Ovary (tissue), 7 donors: ENCODE measurements at regions not wholly inside any gene's neighbourhood (a gene's known extent, or its start where the extent isn't known, plus 50 kb on each side); places are given as distances from the start of the nearest gene placed in this dataset.

Experiments used
- DNase-seq, 5 donors: peaks; one replicate each; pipeline ENCODE4 v3.0.0-alpha.2; 2019 to 2020
- H3K27ac ChIP-seq, 2 donors: fragments of 200-600 bp; one replicate each; pipeline versions ENCODE4 v1.5.1 to v1.8.0; 2019 to 2022
- H3K27me3 ChIP-seq: fragments of 200-600 bp; one replicate; pipeline ENCODE4 v1.8.0; 2022
- H3K36me3 ChIP-seq: fragments of 200-600 bp; sonication (generic); one replicate; pipeline ENCODE4 v1.5.1; 2019
- H3K4me1 ChIP-seq: one replicate; pipeline ENCODE4 v1.8.1; 2013; ENCODE audit warnings: mild to moderate bottlenecking, moderate library complexity; ENCODE audit not compliant: insufficient read depth
- H3K4me3 ChIP-seq: fragments of 200-600 bp; sonication (generic); one replicate; pipeline ENCODE4 v1.5.1; 2017
- H3K9me3 ChIP-seq, 2 donors: fragments of 200-600 bp in 1 of 2; sonication (generic) in 1 of 2; one replicate each; pipeline versions ENCODE4 v1.5.1 to v1.8.1; 2013 to 2019; ENCODE audit warnings: mild to moderate bottlenecking in 1 of 2, moderate library complexity in 1 of 2
- EP300 ChIP-seq: sonication (generic); formaldehyde crosslinking; IDR thresholded peaks from one replicate; pipeline ENCODE4 v1.6.1; 2017; ENCODE audit warnings: antibody characterized with exemption
- POLR2A ChIP-seq: fragments of 450-650 bp; IDR thresholded peaks from one replicate; pipeline ENCODE4 v1.6.1; 2017; ENCODE audit warnings: antibody characterized with exemption, mild to moderate bottlenecking, moderate library complexity
- WGBS, 3 donors: extraction: QIAGEN DNeasy Blood & Tissue Kit in 1 of 3; methylation state at CpG; one replicate each; pipeline versions ENCODE4 v1.1.5 to v1.1.7; 2013 to 2017; 5-methylcytosine and 5-hydroxymethylcytosine counted together
- intact Hi-C, 4 donors: fragments of 100-400 bp; cut with DNase I; formaldehyde crosslinking; loops; one replicate each; pipeline versions ENCODE4 v1.11.0 to v1.15.1; 2022 to 2023
- TF ChIP-seq, protein P1 (sequence below), 3 donors: fragments of 450-650 bp in 2 of 3; fragments of 200-600 bp in 1 of 3; IDR thresholded peaks; one replicate each; pipeline versions ENCODE4 v1.5.1 to v1.8.0; 2016 to 2022; ENCODE audit warnings: antibody characterized with exemption in 3 of 3, mild to moderate bottlenecking in 1 of 3
- donor health status: DM: no; HTN: no; CAD: no; lungs with moderate emphysema.
- donor health status: DM: no; HTN: no; CAD: no.
- donor health status: Bipolar disorder and iron deficiency.
- donor health status: DM: no; HTN: no; CAD: no.
- donor health status: DM: yes; HTN: yes; CAD: no.

DNA sequence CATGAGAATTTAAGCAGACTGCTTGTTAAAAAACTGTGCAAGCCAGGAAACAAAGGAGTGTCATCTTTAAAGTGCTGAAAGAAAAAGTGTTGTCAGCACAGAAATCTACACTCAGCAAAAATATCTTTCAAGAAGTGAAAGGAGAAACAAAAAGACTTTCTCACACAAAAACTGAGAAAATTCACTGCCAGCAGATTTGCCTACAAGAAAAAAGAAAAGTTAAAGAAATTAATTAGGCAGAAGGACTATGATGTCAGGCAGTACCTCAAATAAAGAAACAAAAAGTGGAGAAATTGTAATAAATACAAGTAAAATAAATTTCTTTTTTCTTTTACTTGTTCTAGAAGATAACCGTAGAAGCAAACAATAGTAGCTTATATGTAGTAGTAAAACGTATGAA is 171.6 kb upstream of the CEP162 start:
- WGBS, 3 donors: 78 to 80% (median 80%) methylated on average over 2 of the region's 2 CpGs
- Histone ChIP-seq H3K27me3 (no peaks in the 10 kb centered on the region), H3K4me3 (no peak overlapping the region), H3K9me3 (no peaks in the 10 kb centered on the region), H3K36me3 (no peaks in the 10 kb centered on the region), H3K4me1 (no peaks in the 10 kb centered on the region), H3K27ac (no peak overlapping the region)
- intact Hi-C loops: no loop called here
- TF ChIP-seq, protein P1, sequence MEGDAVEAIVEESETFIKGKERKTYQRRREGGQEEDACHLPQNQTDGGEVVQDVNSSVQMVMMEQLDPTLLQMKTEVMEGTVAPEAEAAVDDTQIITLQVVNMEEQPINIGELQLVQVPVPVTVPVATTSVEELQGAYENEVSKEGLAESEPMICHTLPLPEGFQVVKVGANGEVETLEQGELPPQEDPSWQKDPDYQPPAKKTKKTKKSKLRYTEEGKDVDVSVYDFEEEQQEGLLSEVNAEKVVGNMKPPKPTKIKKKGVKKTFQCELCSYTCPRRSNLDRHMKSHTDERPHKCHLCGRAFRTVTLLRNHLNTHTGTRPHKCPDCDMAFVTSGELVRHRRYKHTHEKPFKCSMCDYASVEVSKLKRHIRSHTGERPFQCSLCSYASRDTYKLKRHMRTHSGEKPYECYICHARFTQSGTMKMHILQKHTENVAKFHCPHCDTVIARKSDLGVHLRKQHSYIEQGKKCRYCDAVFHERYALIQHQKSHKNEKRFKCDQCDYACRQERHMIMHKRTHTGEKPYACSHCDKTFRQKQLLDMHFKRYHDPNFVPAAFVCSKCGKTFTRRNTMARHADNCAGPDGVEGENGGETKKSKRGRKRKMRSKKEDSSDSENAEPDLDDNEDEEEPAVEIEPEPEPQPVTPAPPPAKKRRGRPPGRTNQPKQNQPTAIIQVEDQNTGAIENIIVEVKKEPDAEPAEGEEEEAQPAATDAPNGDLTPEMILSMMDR (IDR thresholded peaks at IDR 0.05): no peak
- TF ChIP-seq EP300 (no peak), POLR2A (no peak)
- no peak for DNase-seq

DNA sequence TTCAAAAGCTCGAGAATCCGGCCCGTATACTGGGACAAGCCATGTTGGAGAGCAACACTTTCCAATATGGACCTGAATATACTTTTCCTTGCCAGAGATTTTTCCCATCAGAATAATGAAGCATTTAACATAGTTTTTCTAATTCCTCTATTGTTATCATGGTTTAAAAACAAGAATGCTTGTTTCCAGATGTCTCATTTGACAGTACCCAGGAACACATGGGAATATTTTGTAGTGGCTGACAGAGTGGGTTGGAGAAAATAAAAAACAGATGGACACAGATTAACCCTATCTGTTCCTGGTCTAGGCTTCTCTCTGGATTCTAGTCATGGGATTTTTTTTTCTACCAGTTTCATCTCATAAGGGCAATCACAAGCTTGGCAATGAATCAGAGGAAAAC is 164.8 kb upstream of the CEP162 start:
- TF ChIP-seq EP300 (no peak), POLR2A (no peak)
- TF ChIP-seq, protein P1 (IDR thresholded peaks at IDR 0.05): no peak

DNA sequence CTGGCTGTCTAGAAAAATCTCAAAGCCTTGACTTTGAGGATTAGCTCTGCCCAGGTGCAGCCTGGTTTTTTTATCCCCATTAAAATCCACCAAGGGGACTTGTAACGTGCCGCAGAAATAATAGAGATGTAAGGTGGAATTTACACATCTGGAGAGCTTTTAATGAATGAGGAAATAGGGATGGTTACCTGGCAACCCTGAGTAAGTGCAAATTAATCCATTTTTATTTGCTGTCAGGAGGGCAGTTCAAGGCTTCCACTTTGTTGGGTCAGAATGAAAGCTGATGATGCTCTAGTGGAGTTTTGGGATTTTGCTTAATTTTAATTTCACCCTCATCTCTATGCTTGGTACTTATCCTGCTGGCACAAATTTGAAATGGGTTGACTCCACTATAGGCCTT is 163.4 kb upstream of the CEP162 start:
- TF ChIP-seq POLR2A (no peak), EP300 (no peak)
- TF ChIP-seq, protein P1 (IDR thresholded peaks at IDR 0.05): no peak
- H3K4me1 ChIP-seq: no peaks in the 10 kb centered on the region
- no peaks in the 10 kb centered on the region for H3K9me3 ChIP-seq
- WGBS, 3 donors: 61 to 70% (median 69%) methylated on average over 2 of the region's 2 CpGs
- no peaks in the 10 kb centered on the region for H3K27me3 ChIP-seq
- no peak for DNase-seq
- H3K36me3 ChIP-seq: no peaks in the 10 kb centered on the region
- intact Hi-C loops: no loop called here
- H3K27ac ChIP-seq: no peak overlapping the region
- no peak overlapping the region for H3K4me3 ChIP-seq

More for the DNA sequence above, 164.8 kb upstream of the CEP162 start:
- no peak overlapping the region for H3K4me3 ChIP-seq
- H3K27me3 ChIP-seq: no peaks in the 10 kb centered on the region
- no peaks in the 10 kb centered on the region for H3K36me3 ChIP-seq
- DNase-seq: no peak
- no peak overlapping the region for H3K27ac ChIP-seq
- no peaks in the 10 kb centered on the region for H3K4me1 ChIP-seq
- WGBS, 3 donors: 62% methylated on average over 3 of the region's 3 CpGs
- no peaks in the 10 kb centered on the region for H3K9me3 ChIP-seq
- intact Hi-C loops: no loop called here

DNA sequence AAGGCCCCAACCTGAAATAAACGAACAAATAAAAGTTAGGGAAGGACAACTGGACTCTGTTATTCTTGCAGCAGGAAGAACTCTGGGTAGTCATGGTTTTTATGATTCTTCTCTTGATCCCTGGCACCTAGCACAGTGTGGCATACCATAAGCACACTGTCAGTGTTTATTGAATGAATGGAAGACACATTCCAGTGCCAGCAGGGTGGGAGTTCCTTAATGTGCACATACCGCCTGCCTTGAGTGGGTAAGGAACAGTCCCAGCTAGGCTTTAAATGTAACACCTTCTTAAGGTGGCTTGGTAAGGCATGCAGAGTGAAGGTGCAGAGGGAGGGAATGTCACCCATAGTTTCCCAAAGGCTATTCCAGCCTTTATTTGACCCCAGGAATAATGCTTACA is 162.9 kb upstream of the CEP162 start:
- Histone ChIP-seq H3K36me3 (no peaks in the 10 kb centered on the region), H3K9me3 (no peaks in the 10 kb centered on the region), H3K4me3 (no peak overlapping the region), H3K27ac (no peak overlapping the region), H3K4me1 (no peaks in the 10 kb centered on the region), H3K27me3 (no peaks in the 10 kb centered on the region)
- intact Hi-C loops: no loop called here
- WGBS, 3 donors: 60 to 64% (median 61%) methylated on average over 2 of the region's 2 CpGs
- DNase-seq: no peak
- TF ChIP-seq POLR2A: no peak

DNA sequence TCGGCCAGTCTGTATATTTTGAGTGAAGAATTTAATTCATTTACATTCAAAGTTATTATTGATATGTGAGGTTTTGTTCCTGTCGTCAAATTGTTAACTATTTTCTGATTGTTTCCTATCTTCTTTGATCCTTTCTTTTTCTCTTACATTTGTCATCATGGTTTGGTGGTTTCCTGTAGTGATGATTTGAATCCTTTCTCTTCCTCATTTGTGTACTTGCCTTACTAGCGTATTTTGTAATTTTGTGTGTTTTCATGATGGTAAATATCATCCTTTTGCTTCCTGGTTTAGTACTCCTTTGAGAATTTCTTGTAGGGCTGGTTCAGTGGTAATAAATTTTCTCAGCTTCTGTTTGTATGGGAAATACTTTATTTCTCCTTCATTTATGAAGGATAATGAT is 151.7 kb upstream of the CEP162 start:
- Histone ChIP-seq H3K4me1 (no peaks in the 10 kb centered on the region), H3K4me3 (no peak overlapping the region), H3K9me3 (no peaks in the 10 kb centered on the region), H3K27ac (no peak overlapping the region), H3K27me3 (no peaks in the 10 kb centered on the region), H3K36me3 (no peaks in the 10 kb centered on the region)
- 83 to 90% (median 89%) methylated on average over 3 of the region's 3 CpGs for WGBS, 3 donors
- no peak for DNase-seq
- intact Hi-C loops: no loop called here
- TF ChIP-seq, protein P1 (IDR thresholded peaks at IDR 0.05): no peak
